NCI-H146 treated with DMSO at 0.1 percent for 48 hours (cell line): ENCODE measurements at regions not wholly inside any gene's neighbourhood (a gene's known extent, or its start where the extent isn't known, plus 50 kb on each side); places are given as distances from the start of the nearest gene placed in this dataset.

Experiments
- DNase-seq: peaks from one replicate; lab custom pipeline; 2025; ENCODE audit not compliant: unreplicated experiment; lab: John Stamatoyannopoulos, UW

GRCh38 chr12:127079636-127080035 is 1187.3 kb upstream of the TMEM132C start:
- DNase-seq: no peak

- DNase-seq: no peak
Measured at GRCh38 chr12:127081058-127081457, 1185.9 kb upstream of the TMEM132C start.

- DNase-seq: no peak
Measured at GRCh38 chr12:127083008-127083949, 1183.7 kb upstream of the TMEM132C start.

GRCh38 chr12:127101076-127101475 is 1165.9 kb upstream of the TMEM132C start:
- no peak for DNase-seq

- no peak for DNase-seq
Measured at GRCh38 chr12:127106041-127106440, 1160.9 kb upstream of the TMEM132C start.

- DNase-seq: no peak
Measured at GRCh38 chr12:127106697-127107096, 1160.3 kb upstream of the TMEM132C start.

GRCh38 chr12:127107744-127108143 is 1159.2 kb upstream of the TMEM132C start:
- no peak for DNase-seq

- DNase-seq: peak; percentile 1
Measured at GRCh38 chr12:127108360-127109215, 1158.4 kb upstream of the TMEM132C start.

GRCh38 chr12:127113945-127114344 is 1153.0 kb upstream of the TMEM132C start:
- no peak for DNase-seq

GRCh38 chr12:127115468-127116035 is 1151.4 kb upstream of the TMEM132C start:
- no peak for DNase-seq

- no peak for DNase-seq
Measured at GRCh38 chr12:127118251-127118650, 1148.7 kb upstream of the TMEM132C start.

GRCh38 chr12:127119600-127120140 is 1147.3 kb upstream of the TMEM132C start:
- no peak for DNase-seq

- no peak for DNase-seq
Measured at GRCh38 chr12:127120851-127121250, 1146.1 kb upstream of the TMEM132C start.

GRCh38 chr12:127121494-127122084 is 1145.4 kb upstream of the TMEM132C start:
- no peak for DNase-seq

- DNase-seq: no peak
Measured at GRCh38 chr12:127125607-127126259, 1141.2 kb upstream of the TMEM132C start.

- no peak for DNase-seq
Measured at GRCh38 chr12:127126260-127126628, 1140.7 kb upstream of the TMEM132C start.

GRCh38 chr12:127127897-127128296 is 1139.1 kb upstream of the TMEM132C start:
- no peak for DNase-seq

- no peak for DNase-seq
Measured at GRCh38 chr12:127130506-127131124, 1136.4 kb upstream of the TMEM132C start.

- no peak for DNase-seq
Measured at GRCh38 chr12:127133675-127134335, 1133.2 kb upstream of the TMEM132C start.
